KG1 (cell line): ENCODE measurements at regions not wholly inside any gene's neighbourhood (a gene's known extent, or its start where the extent isn't known, plus 50 kb on each side); places are given as distances from the start of the nearest gene placed in this dataset.
"Not testable (repeated sequence)": the region's sequence is repeated elsewhere in the genome, so short reads cannot be mapped to it uniquely, and the experiment has no call there.

ENCODE experiments used
- DNase-seq: peaks from one replicate; lab custom pipeline; 2025; lab: John Stamatoyannopoulos, UW

- no peak for DNase-seq
Measured at GRCh38 chr2:13401312-13401711, 684.6 kb downstream of the TRIB2 start.

GRCh38 chr2:13413989-13414388 is 697.3 kb downstream of the TRIB2 start:
- DNase-seq: no peak

GRCh38 chr2:13414897-13415296 is 698.2 kb downstream of the TRIB2 start:
- no peak for DNase-seq

- no peak for DNase-seq
Measured at GRCh38 chr2:13433954-13434353, 717.2 kb downstream of the TRIB2 start.

GRCh38 chr2:13443554-13444261 is 727.0 kb downstream of the TRIB2 start:
- DNase-seq: not testable (repeated sequence)

GRCh38 chr2:13462464-13462863 is 745.7 kb downstream of the TRIB2 start:
- DNase-seq: no peak

- no peak for DNase-seq
Measured at GRCh38 chr2:13466076-13466475, 749.3 kb downstream of the TRIB2 start.

- DNase-seq: no peak
Measured at GRCh38 chr2:13474538-13474937, 757.8 kb downstream of the TRIB2 start.

- DNase-seq: no peak
Measured at GRCh38 chr2:13480057-13480456, 763.3 kb downstream of the TRIB2 start.

GRCh38 chr2:13481201-13481600 is 764.5 kb downstream of the TRIB2 start:
- DNase-seq: no peak

GRCh38 chr2:13485256-13485655 is 768.5 kb downstream of the TRIB2 start:
- no peak for DNase-seq

GRCh38 chr2:13488965-13489364 is 772.2 kb downstream of the TRIB2 start:
- DNase-seq: no peak

- DNase-seq: no peak
Measured at GRCh38 chr2:13492262-13492661, 775.5 kb downstream of the TRIB2 start.

GRCh38 chr2:13495051-13495450 is 778.3 kb downstream of the TRIB2 start:
- no peak for DNase-seq

GRCh38 chr2:13504808-13505207 is 788.1 kb downstream of the TRIB2 start:
- no peak for DNase-seq

GRCh38 chr2:13508671-13509070 is 791.9 kb downstream of the TRIB2 start:
- no peak for DNase-seq

GRCh38 chr2:13515254-13515653 is 798.5 kb downstream of the TRIB2 start:
- no peak for DNase-seq

GRCh38 chr2:13522096-13522495 is 805.4 kb downstream of the TRIB2 start:
- no peak for DNase-seq

GRCh38 chr2:13522917-13523821 is 806.4 kb downstream of the TRIB2 start:
- DNase-seq: no peak

- DNase-seq: no peak
Measured at GRCh38 chr2:13524492-13524891, 807.8 kb downstream of the TRIB2 start.

- not testable (repeated sequence) for DNase-seq
Measured at GRCh38 chr2:13531735-13532410, 815.1 kb downstream of the TRIB2 start.

- not testable (repeated sequence) for DNase-seq
Measured at GRCh38 chr2:13532781-13533523, 816.2 kb downstream of the TRIB2 start.
